ENCODE measurements at regions not wholly inside any gene's neighbourhood (a gene's known extent, or its start where the extent isn't known, plus 50 kb on each side); places are given as distances from the start of the nearest gene placed in this dataset.

DNA sequence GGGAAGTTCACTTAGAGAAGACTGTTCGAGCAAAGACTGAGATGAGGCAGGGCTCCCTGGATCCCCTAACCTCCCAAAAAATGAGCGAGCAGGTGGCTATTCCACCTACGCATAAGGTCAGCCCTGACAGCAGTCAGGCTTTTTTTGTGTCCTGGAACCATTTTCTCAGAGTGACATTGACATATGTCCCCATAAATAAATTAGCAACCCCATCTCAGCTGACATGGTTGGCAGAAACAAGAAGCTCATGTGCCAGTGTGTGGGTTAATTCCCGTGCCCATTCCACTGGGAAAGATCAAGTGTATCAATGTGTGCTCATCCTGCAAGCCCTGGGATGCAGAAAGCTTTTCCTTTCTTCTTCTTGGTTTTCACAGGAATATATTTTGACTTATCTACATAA lies 740.4 kb upstream of the CELF4 start:
- Mint-ChIP-seq H3K9me3 (no peaks in the 10 kb centered on the region), H3K4me1 (peaks cover 2% of the 10 kb centered on the region), H3K4me3 (no peak overlapping the region), H3K27ac (no peak overlapping the region), H3K36me3 (ENCODE audit: low read depth) (no peaks in the 10 kb centered on the region), H3K27me3 (ENCODE audit: insufficient read depth) (no peaks in the 10 kb centered on the region)
- Histone ChIP-seq H3K4me1 (ENCODE audit: control insufficient read depth, insufficient read depth, low read length) (no peaks in the 10 kb centered on the region), H3K27ac (ENCODE audit: low read depth, low read length) (no peak overlapping the region), H3K9me3 (ENCODE audit: control insufficient read depth, low read length) (no peaks in the 10 kb centered on the region), H3K36me3 (ENCODE audit: control insufficient read depth, insufficient read depth, low read length) (no peaks in the 10 kb centered on the region), H3K27me3 (ENCODE audit: control insufficient read depth, insufficient read depth, low read length, poor library complexity, severe bottlenecking) (no peaks in the 10 kb centered on the region), H3K4me3 (ENCODE audit: low read length) (no peak overlapping the region), H3K9ac (ENCODE audit: extremely low read depth, low read length, poor library complexity, severe bottlenecking) (no peak overlapping the region)
- no peak for DNase-seq
- TF ChIP-seq, protein P1, sequence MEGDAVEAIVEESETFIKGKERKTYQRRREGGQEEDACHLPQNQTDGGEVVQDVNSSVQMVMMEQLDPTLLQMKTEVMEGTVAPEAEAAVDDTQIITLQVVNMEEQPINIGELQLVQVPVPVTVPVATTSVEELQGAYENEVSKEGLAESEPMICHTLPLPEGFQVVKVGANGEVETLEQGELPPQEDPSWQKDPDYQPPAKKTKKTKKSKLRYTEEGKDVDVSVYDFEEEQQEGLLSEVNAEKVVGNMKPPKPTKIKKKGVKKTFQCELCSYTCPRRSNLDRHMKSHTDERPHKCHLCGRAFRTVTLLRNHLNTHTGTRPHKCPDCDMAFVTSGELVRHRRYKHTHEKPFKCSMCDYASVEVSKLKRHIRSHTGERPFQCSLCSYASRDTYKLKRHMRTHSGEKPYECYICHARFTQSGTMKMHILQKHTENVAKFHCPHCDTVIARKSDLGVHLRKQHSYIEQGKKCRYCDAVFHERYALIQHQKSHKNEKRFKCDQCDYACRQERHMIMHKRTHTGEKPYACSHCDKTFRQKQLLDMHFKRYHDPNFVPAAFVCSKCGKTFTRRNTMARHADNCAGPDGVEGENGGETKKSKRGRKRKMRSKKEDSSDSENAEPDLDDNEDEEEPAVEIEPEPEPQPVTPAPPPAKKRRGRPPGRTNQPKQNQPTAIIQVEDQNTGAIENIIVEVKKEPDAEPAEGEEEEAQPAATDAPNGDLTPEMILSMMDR (conservative IDR thresholded peaks at IDR 0.05) = no peak
- WGBS, 2 experiments (ENCODE audit: insufficient coverage in 1 of 2, insufficient read length in 1 of 2) = 83 to 94% methylated on average over 2 to 4 of the region's 4 CpGs

DNA sequence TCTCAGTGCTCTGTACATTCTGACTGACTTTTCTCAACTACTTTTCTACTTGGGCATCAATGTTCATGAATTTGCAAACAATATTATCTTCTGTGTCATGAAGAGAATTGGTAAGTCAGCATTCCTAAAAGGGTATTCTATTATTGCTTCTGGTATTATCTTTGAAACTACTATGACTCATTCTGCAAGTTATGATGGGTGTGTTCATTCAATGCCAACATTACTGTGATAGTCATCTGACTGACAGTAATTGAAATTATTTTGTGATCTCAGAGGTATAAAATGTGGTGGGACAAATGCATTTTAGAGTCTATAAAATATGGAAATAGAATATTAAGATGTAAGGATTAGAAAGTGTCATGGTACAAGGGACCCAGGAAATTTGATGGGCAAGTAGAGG lies 736.0 kb upstream of the CELF4 start:
- peaks cover 2% of the 10 kb centered on the region for H3K4me1 Mint-ChIP-seq

DNA sequence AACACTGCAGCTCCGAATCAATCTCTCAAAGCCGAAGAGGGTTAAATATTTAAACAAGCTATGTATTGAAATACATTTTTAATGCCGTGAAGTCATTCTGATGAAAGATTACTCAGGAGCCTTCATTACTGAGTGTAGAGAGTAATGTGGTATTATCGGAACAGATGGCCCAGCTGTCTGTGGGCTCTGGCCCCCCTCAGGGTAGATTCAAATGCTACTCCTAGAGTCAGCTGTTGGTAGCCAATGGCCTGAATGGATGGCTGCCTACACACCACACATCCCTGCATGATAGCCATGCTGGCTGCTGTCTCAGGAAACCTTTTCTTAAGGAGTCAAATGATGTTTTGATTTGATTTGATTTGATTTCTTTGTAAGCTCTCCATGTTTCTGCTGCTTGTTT lies 732.3 kb upstream of the CELF4 start:
- TF ChIP-seq, protein P1 (conservative IDR thresholded peaks at IDR 0.05) = no peak
- no peak overlapping the region for H3K27ac ChIP-seq (ENCODE audit: low read depth, low read length)
- no peaks in the 10 kb centered on the region for H3K9me3 Mint-ChIP-seq
- H3K9ac ChIP-seq (ENCODE audit: extremely low read depth, low read length, poor library complexity, severe bottlenecking) = no peak overlapping the region
- no peak overlapping the region for H3K4me3 ChIP-seq (ENCODE audit: low read length)
- H3K27me3 Mint-ChIP-seq (ENCODE audit: insufficient read depth) = no peaks in the 10 kb centered on the region
- no peak overlapping the region for H3K4me3 Mint-ChIP-seq
- no peak overlapping the region for H3K27ac Mint-ChIP-seq
- WGBS, 2 experiments (ENCODE audit: insufficient coverage in 1 of 2, insufficient read length in 1 of 2) = 97% methylated on average over 4 of the region's 4 CpGs; no CpG with 5 or more reads in 1 of the 2 experiments
- no peaks in the 10 kb centered on the region for H3K36me3 Mint-ChIP-seq (ENCODE audit: low read depth)
- DNase-seq = no peak
- no peaks in the 10 kb centered on the region for H3K36me3 ChIP-seq (ENCODE audit: control insufficient read depth, insufficient read depth, low read length)
- H3K27me3 ChIP-seq (ENCODE audit: control insufficient read depth, insufficient read depth, low read length, poor library complexity, severe bottlenecking) = no peaks in the 10 kb centered on the region
- H3K4me1 Mint-ChIP-seq = no peaks in the 10 kb centered on the region
- no peaks in the 10 kb centered on the region for H3K9me3 ChIP-seq (ENCODE audit: control insufficient read depth, low read length)
- H3K4me1 ChIP-seq (ENCODE audit: control insufficient read depth, insufficient read depth, low read length) = no peaks in the 10 kb centered on the region

More for the DNA sequence above, 736.0 kb upstream of the CELF4 start:
- Histone ChIP-seq H3K27ac (ENCODE audit: low read depth, low read length) (no peak overlapping the region), H3K4me3 (ENCODE audit: low read length) (no peak overlapping the region), H3K4me1 (ENCODE audit: control insufficient read depth, insufficient read depth, low read length) (no peaks in the 10 kb centered on the region), H3K27me3 (ENCODE audit: control insufficient read depth, insufficient read depth, low read length, poor library complexity, severe bottlenecking) (no peaks in the 10 kb centered on the region), H3K9ac (ENCODE audit: extremely low read depth, low read length, poor library complexity, severe bottlenecking) (no peak overlapping the region), H3K9me3 (ENCODE audit: control insufficient read depth, low read length) (no peaks in the 10 kb centered on the region), H3K36me3 (ENCODE audit: control insufficient read depth, insufficient read depth, low read length) (no peaks in the 10 kb centered on the region)
- H3K36me3 Mint-ChIP-seq (ENCODE audit: low read depth) = no peaks in the 10 kb centered on the region
- no peak overlapping the region for H3K27ac Mint-ChIP-seq
- TF ChIP-seq, protein P1 (conservative IDR thresholded peaks at IDR 0.05) = no peak
- DNase-seq = no peak
- H3K9me3 Mint-ChIP-seq = no peaks in the 10 kb centered on the region
- no peak overlapping the region for H3K4me3 Mint-ChIP-seq
- H3K27me3 Mint-ChIP-seq (ENCODE audit: insufficient read depth) = no peaks in the 10 kb centered on the region

Measured in endodermal cell (in vitro differentiated cells).